ENCODE measurements at regions not wholly inside any gene's neighbourhood (a gene's known extent, or its start where the extent isn't known, plus 50 kb on each side); places are given as distances from the start of the nearest gene placed in this dataset.

- peaks cover 2% of the 10 kb centered on the region for H3K9me3 ChIP-seq (replicated peaks; ENCODE audit: control insufficient read depth, low read depth, low read length)
- H3K27ac ChIP-seq (ENCODE audit: low read length), result no peak overlapping the region
- DNase-seq, result no peak
- no peaks in the 10 kb centered on the region for H3K27me3 ChIP-seq (ENCODE audit: control insufficient read depth, insufficient read depth, low read length)
- WGBS (ENCODE audit: insufficient coverage), result 77% methylated on average over 5 of the region's 7 CpGs
- no peak overlapping the region for H3K4me3 ChIP-seq (ENCODE audit: low read length)
- H3K36me3 ChIP-seq (ENCODE audit: control insufficient read depth, insufficient read depth, low read length), result no peaks in the 10 kb centered on the region
- peaks cover 4% of the 10 kb centered on the region for H3K4me1 ChIP-seq (ENCODE audit: control insufficient read depth, insufficient read depth, low read length)
These were observed 271.3 kb downstream of the GPM6A start for GRCh38 chr4:175540732-175541131.

GRCh38 chr4:175542786-175543185, 269.3 kb downstream of the GPM6A start:
- Histone ChIP-seq H3K9me3 (replicated peaks; ENCODE audit: control insufficient read depth, low read depth, low read length) (peaks cover 2% of the 10 kb centered on the region), H3K4me3 (ENCODE audit: low read length) (no peak overlapping the region), H3K4me1 (ENCODE audit: control insufficient read depth, insufficient read depth, low read length) (peaks cover 4% of the 10 kb centered on the region), H3K27me3 (ENCODE audit: control insufficient read depth, insufficient read depth, low read length) (no peaks in the 10 kb centered on the region), H3K27ac (ENCODE audit: low read length) (no peak overlapping the region), H3K36me3 (ENCODE audit: control insufficient read depth, insufficient read depth, low read length) (no peaks in the 10 kb centered on the region)
- peak; percentile 88 for DNase-seq
- no CpG with 5 or more reads among the region's 1 CpG for WGBS (ENCODE audit: insufficient coverage)

- H3K27ac ChIP-seq (ENCODE audit: low read length), result no peak overlapping the region
- no peaks in the 10 kb centered on the region for H3K36me3 ChIP-seq (ENCODE audit: control insufficient read depth, insufficient read depth, low read length)
- no peaks in the 10 kb centered on the region for H3K27me3 ChIP-seq (ENCODE audit: control insufficient read depth, insufficient read depth, low read length)
- no peaks in the 10 kb centered on the region for H3K4me1 ChIP-seq (ENCODE audit: control insufficient read depth, insufficient read depth, low read length)
- no peaks in the 10 kb centered on the region for H3K9me3 ChIP-seq (replicated peaks; ENCODE audit: control insufficient read depth, low read depth, low read length)
- DNase-seq, result no peak
- 86% methylated on average over 2 of the region's 6 CpGs for WGBS (ENCODE audit: insufficient coverage)
- H3K4me3 ChIP-seq (ENCODE audit: low read length), result no peak overlapping the region
These were observed 252.9 kb downstream of the GPM6A start for GRCh38 chr4:175559126-175559525.

GRCh38 chr4:175559526-175559925, 252.5 kb downstream of the GPM6A start:
- Histone ChIP-seq H3K36me3 (ENCODE audit: control insufficient read depth, insufficient read depth, low read length) (no peaks in the 10 kb centered on the region), H3K4me1 (ENCODE audit: control insufficient read depth, insufficient read depth, low read length) (no peaks in the 10 kb centered on the region), H3K9me3 (replicated peaks; ENCODE audit: control insufficient read depth, low read depth, low read length) (no peaks in the 10 kb centered on the region), H3K27me3 (ENCODE audit: control insufficient read depth, insufficient read depth, low read length) (no peaks in the 10 kb centered on the region), H3K4me3 (ENCODE audit: low read length) (no peak overlapping the region), H3K27ac (ENCODE audit: low read length) (no peak overlapping the region)
- no CpG with 5 or more reads among the region's 2 CpGs for WGBS (ENCODE audit: insufficient coverage)
- no peak for DNase-seq

GRCh38 chr4:175560604-175561003, 251.5 kb downstream of the GPM6A start:
- H3K4me3 ChIP-seq (ENCODE audit: low read length), result no peak overlapping the region
- WGBS (ENCODE audit: insufficient coverage), result no CpG with 5 or more reads among the region's 1 CpG
- no peak overlapping the region for H3K27ac ChIP-seq (ENCODE audit: low read length)
- no peaks in the 10 kb centered on the region for H3K36me3 ChIP-seq (ENCODE audit: control insufficient read depth, insufficient read depth, low read length)
- peak; percentile 79 for DNase-seq
- no peaks in the 10 kb centered on the region for H3K4me1 ChIP-seq (ENCODE audit: control insufficient read depth, insufficient read depth, low read length)
- H3K27me3 ChIP-seq (ENCODE audit: control insufficient read depth, insufficient read depth, low read length), result no peaks in the 10 kb centered on the region
- no peaks in the 10 kb centered on the region for H3K9me3 ChIP-seq (replicated peaks; ENCODE audit: control insufficient read depth, low read depth, low read length)

GRCh38 chr4:175561696-175562095, 250.4 kb downstream of the GPM6A start:
- DNase-seq, result no peak
- H3K4me3 ChIP-seq (ENCODE audit: low read length), result no peak overlapping the region
- H3K27me3 ChIP-seq (ENCODE audit: control insufficient read depth, insufficient read depth, low read length), result no peaks in the 10 kb centered on the region
- WGBS (ENCODE audit: insufficient coverage), result no CpG with 5 or more reads among the region's 1 CpG
- no peaks in the 10 kb centered on the region for H3K9me3 ChIP-seq (replicated peaks; ENCODE audit: control insufficient read depth, low read depth, low read length)
- H3K27ac ChIP-seq (ENCODE audit: low read length), result no peak overlapping the region
- no peaks in the 10 kb centered on the region for H3K36me3 ChIP-seq (ENCODE audit: control insufficient read depth, insufficient read depth, low read length)
- H3K4me1 ChIP-seq (ENCODE audit: control insufficient read depth, insufficient read depth, low read length), result no peaks in the 10 kb centered on the region

- no peaks in the 10 kb centered on the region for H3K27me3 ChIP-seq (ENCODE audit: control insufficient read depth, insufficient read depth, low read length)
- DNase-seq, result no peak
- no peak overlapping the region for H3K27ac ChIP-seq (ENCODE audit: low read length)
- no CpG with 5 or more reads among the region's 2 CpGs for WGBS (ENCODE audit: insufficient coverage)
- H3K4me3 ChIP-seq (ENCODE audit: low read length), result no peak overlapping the region
- H3K36me3 ChIP-seq (ENCODE audit: control insufficient read depth, insufficient read depth, low read length), result no peaks in the 10 kb centered on the region
- no peaks in the 10 kb centered on the region for H3K9me3 ChIP-seq (replicated peaks; ENCODE audit: control insufficient read depth, low read depth, low read length)
- H3K4me1 ChIP-seq (ENCODE audit: control insufficient read depth, insufficient read depth, low read length), result no peaks in the 10 kb centered on the region
These were observed 250.0 kb downstream of the GPM6A start for GRCh38 chr4:175562111-175562510.

GRCh38 chr4:175562542-175562941, 249.5 kb downstream of the GPM6A start:
- DNase-seq, result no peak
- Histone ChIP-seq H3K4me1 (ENCODE audit: control insufficient read depth, insufficient read depth, low read length) (no peaks in the 10 kb centered on the region), H3K4me3 (ENCODE audit: low read length) (no peak overlapping the region), H3K9me3 (replicated peaks; ENCODE audit: control insufficient read depth, low read depth, low read length) (no peaks in the 10 kb centered on the region), H3K27me3 (ENCODE audit: control insufficient read depth, insufficient read depth, low read length) (no peaks in the 10 kb centered on the region), H3K27ac (ENCODE audit: low read length) (no peak overlapping the region), H3K36me3 (ENCODE audit: control insufficient read depth, insufficient read depth, low read length) (no peaks in the 10 kb centered on the region)
- no CpG with 5 or more reads among the region's 4 CpGs for WGBS (ENCODE audit: insufficient coverage)

All from muscle of leg (tissue), 3 donors.